Fibroblast of pulmonary artery (primary cell): ENCODE measurements at regions not wholly inside any gene's neighbourhood (a gene's known extent, or its start where the extent isn't known, plus 50 kb on each side); places are given as distances from the start of the nearest gene placed in this dataset.

Source experiments
- DNase-seq: peaks from one replicate; pipeline ENCODE4 v3.0.0-alpha.2; 2010; ENCODE audit warnings: low read depth
- H3K4me3 ChIP-seq: replicated peaks from 2 replicates; pipeline ENCODE4 v1.5.1; 2011; ENCODE audit warnings: low read depth, mild to moderate bottlenecking, control low read depth, low read length, moderate library complexity
- CTCF ChIP-seq: IDR thresholded peaks from 2 replicates; pipeline ENCODE4 v1.5.1; 2011; ENCODE audit warnings: mild to moderate bottlenecking, control low read depth, low read length, inconsistent platforms; ENCODE audit errors: missing control alignments

DNA sequence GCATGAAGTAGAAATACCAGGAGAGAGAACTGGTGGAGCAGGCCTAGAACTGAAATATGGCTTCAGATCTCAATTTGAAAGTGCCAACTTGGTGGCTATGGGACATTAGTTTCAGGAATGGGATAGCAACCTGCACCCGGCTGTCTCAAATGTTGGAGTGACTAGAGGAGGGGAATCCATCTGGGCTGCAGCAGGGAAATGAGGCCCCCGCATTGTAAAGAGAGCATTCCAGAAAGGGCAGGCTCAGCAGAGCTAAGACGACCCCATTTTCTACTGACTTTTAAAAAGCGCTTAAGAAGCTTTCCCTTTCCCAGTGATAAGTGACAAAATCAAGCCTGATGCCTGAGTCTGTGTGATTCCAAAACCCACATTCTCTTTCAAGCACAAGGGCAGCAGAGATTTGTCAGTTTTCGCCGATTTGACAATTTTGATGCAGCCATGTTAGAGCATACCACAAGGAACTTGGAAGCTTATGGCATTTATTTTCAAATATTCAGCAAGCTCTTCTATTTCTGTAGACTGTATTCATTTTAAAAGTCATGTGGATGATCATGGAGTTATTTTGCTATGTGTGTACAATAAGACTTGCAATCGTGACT lies 119.8 kb upstream of the ARHGAP28 start:
- TF ChIP-seq CTCF: no peak
- no peak for DNase-seq
- H3K4me3 ChIP-seq: no peak overlapping the region

- no peak for TF ChIP-seq CTCF
- no peak for DNase-seq
- no peak overlapping the region for H3K4me3 ChIP-seq
Observed at GRCh38 chr18:6610466-6610865, 119.0 kb upstream of the ARHGAP28 start.

DNA sequence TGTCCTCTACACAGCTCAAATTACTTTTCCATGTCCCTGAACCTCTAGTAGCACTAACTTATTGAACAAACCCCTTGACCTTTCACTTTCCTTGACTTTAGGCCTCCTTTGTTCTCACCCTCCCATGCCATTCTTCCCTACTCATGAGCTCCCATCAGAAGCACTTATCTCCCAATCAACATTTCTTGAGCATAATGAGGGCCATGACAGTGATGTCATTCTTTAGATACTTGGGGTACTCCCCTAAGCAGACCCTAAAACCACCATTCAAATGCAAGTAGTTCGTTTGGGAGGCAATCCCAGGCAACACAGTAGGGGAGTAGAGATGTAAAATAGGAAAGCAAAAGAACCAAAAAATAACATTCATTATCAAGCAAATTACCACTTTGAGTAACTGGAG lies 115.9 kb upstream of the ARHGAP28 start:
- TF ChIP-seq CTCF: no peak
- H3K4me3 ChIP-seq: no peak overlapping the region
- no peak for DNase-seq

GRCh38 chr18:6614952-6615351 lies 114.6 kb upstream of the ARHGAP28 start:
- DNase-seq: no peak
- no peak for TF ChIP-seq CTCF
- no peak overlapping the region for H3K4me3 ChIP-seq

- TF ChIP-seq CTCF: no peak
- DNase-seq: no peak
- no peak overlapping the region for H3K4me3 ChIP-seq
Observed at GRCh38 chr18:6616981-6617380, 112.5 kb upstream of the ARHGAP28 start.

- no peak for DNase-seq
- H3K4me3 ChIP-seq: no peak overlapping the region
- TF ChIP-seq CTCF: no peak
Observed at GRCh38 chr18:6621437-6621836, 108.1 kb upstream of the ARHGAP28 start.

DNA sequence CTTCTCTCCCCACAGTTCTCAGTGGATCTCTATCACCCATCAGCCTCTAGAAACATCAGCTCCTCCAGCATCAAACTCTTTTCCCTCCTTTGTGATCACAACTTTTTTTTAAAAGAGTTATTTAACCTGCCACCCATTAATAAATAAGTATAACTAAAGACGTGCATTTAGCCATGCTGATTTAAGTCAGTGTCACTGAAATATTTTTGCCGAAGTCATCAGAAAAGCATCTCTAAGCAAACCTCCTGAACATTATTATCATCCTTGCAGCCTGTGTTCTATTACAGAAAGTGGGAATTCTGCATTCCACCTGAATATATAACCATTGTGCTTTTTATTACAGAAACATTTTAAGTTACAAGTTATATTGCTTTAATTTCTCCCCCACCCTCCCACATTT lies 106.2 kb upstream of the ARHGAP28 start:
- DNase-seq: no peak
- TF ChIP-seq CTCF: no peak

More for the DNA sequence above, 106.2 kb upstream of the ARHGAP28 start:
- H3K4me3 ChIP-seq: no peak overlapping the region
